Kidney glomerular epithelial cell (primary cell): ENCODE measurements at regions not wholly inside any gene's neighbourhood (a gene's known extent, or its start where the extent isn't known, plus 50 kb on each side); places are given as distances from the start of the nearest gene placed in this dataset.

ENCODE experiments used
- DNase-seq: peaks from one replicate; lab custom pipeline; 2025; lab: John Stamatoyannopoulos, UW

- peak; percentile 82 for DNase-seq
Measured at GRCh38 chr1:55974714-55975441, 604.5 kb downstream of the PLPP3 start.

- DNase-seq: no peak
Measured at GRCh38 chr1:55970526-55971110, 608.7 kb downstream of the PLPP3 start.

- peak; percentile 11 for DNase-seq
Measured at GRCh38 chr1:55969322-55969721, 610.0 kb downstream of the PLPP3 start.

GRCh38 chr1:55968661-55969060 is 610.7 kb downstream of the PLPP3 start:
- DNase-seq: no peak

- peak; percentile 70 for DNase-seq
Measured at GRCh38 chr1:55965981-55966461, 613.3 kb downstream of the PLPP3 start.

- no peak for DNase-seq
Measured at GRCh38 chr1:55962472-55962871, 616.9 kb downstream of the PLPP3 start.

GRCh38 chr1:55959136-55959548 is 620.2 kb downstream of the PLPP3 start:
- DNase-seq: no peak

- no peak for DNase-seq
Measured at GRCh38 chr1:55958498-55958897, 620.9 kb downstream of the PLPP3 start.

GRCh38 chr1:55957276-55957675 is 622.1 kb downstream of the PLPP3 start:
- no peak for DNase-seq

- DNase-seq: peak; percentile 70
Measured at GRCh38 chr1:55955016-55955621, 624.2 kb downstream of the PLPP3 start.

- DNase-seq: no peak
Measured at GRCh38 chr1:55951291-55951690, 628.1 kb downstream of the PLPP3 start.

- no peak for DNase-seq
Measured at GRCh38 chr1:55947446-55947845, 631.9 kb downstream of the PLPP3 start.

- DNase-seq: no peak
Measured at GRCh38 chr1:55943721-55944435, 635.5 kb downstream of the PLPP3 start.

GRCh38 chr1:55943012-55943411 is 636.4 kb downstream of the PLPP3 start:
- DNase-seq: no peak

GRCh38 chr1:55939866-55940265 is 639.5 kb downstream of the PLPP3 start:
- DNase-seq: no peak

- DNase-seq: no peak
Measured at GRCh38 chr1:55938861-55939260, 640.5 kb downstream of the PLPP3 start.

GRCh38 chr1:55938376-55938850 is 641.0 kb downstream of the PLPP3 start:
- DNase-seq: no peak

GRCh38 chr1:55937840-55938375 is 641.5 kb downstream of the PLPP3 start:
- DNase-seq: no peak

GRCh38 chr1:55935236-55935635 is 644.1 kb downstream of the PLPP3 start:
- DNase-seq: no peak

GRCh38 chr1:55932402-55932801 is 647.0 kb downstream of the PLPP3 start:
- DNase-seq: no peak

- DNase-seq: no peak
Measured at GRCh38 chr1:55931081-55931940, 648.1 kb downstream of the PLPP3 start.
